ENCODE measurements at regions not wholly inside any gene's neighbourhood (a gene's known extent, or its start where the extent isn't known, plus 50 kb on each side); places are given as distances from the start of the nearest gene placed in this dataset.

- no CpG with 5 or more reads among the region's 2 CpGs for whole genome bisulfite sequencing (ENCODE audit: extremely low coverage, insufficient coverage, insufficient read length)
- H4K8ac ChIP-seq (ENCODE audit: low read depth, low read length): no peak overlapping the region
- no peaks in the 10 kb centered on the region for H3K79me1 ChIP-seq (ENCODE audit: low read length)
- H3K4me2 ChIP-seq (ENCODE audit: low read length): no peak overlapping the region
- H3K79me2 ChIP-seq (ENCODE audit: control insufficient read depth, insufficient read depth, low read length, poor library complexity): no peaks in the 10 kb centered on the region
- no peak overlapping the region for H2BK5ac ChIP-seq (ENCODE audit: low read depth, low read length, poor library complexity)
- no peaks in the 10 kb centered on the region for H3K36me3 ChIP-seq (ENCODE audit: control insufficient read depth in 1 of 2, insufficient read depth in 2 of 2, low read length in 2 of 2)
- peaks cover 2% of the 10 kb centered on the region for H3K9me3 ChIP-seq (ENCODE audit: insufficient read depth, low read depth, low read length)
- H2AFZ ChIP-seq (ENCODE audit: insufficient read depth, low read length, poor library complexity): no peak overlapping the region
- H3K14ac ChIP-seq (ENCODE audit: low read length): no peak overlapping the region
- no peaks in the 10 kb centered on the region for H3K27me3 ChIP-seq (ENCODE audit: insufficient read depth, low read length)
- no peak overlapping the region for H4K12ac ChIP-seq (ENCODE audit: low read depth, low read length)
- no peak overlapping the region for H3K4ac ChIP-seq (ENCODE audit: low read depth, low read length)
- no peak overlapping the region for H4K91ac ChIP-seq (ENCODE audit: low read depth, low read length)
- no peak overlapping the region for H3K27ac ChIP-seq (ENCODE audit: low read depth, low read length)
- no peak overlapping the region for H3K4me3 ChIP-seq (ENCODE audit: low read depth, low read length)
- no peak overlapping the region for H3K18ac ChIP-seq (ENCODE audit: low read length)
- no peak for DNase-seq
- H2BK12ac ChIP-seq (ENCODE audit: low read length): no peak overlapping the region
- no peaks in the 10 kb centered on the region for H3K4me1 ChIP-seq (ENCODE audit: control insufficient read depth in 1 of 2, insufficient read depth in 2 of 2, low read length in 2 of 2)
- no peak overlapping the region for H3K23ac ChIP-seq (ENCODE audit: low read length)
- no peak overlapping the region for H3K9ac ChIP-seq (ENCODE audit: low read length)
- no peak overlapping the region for H2BK120ac ChIP-seq (ENCODE audit: insufficient read depth, low read length, poor library complexity)
- no peak overlapping the region for H2AK5ac ChIP-seq (ENCODE audit: low read length)
These were observed 166.6 kb upstream of the GAS1 start for GRCh38 chr9:87113874-87114273.

GRCh38 chr9:87115785-87116184 lies 168.5 kb upstream of the GAS1 start:
- Histone ChIP-seq H3K23ac (ENCODE audit: low read length) (no peak overlapping the region), H3K9me3 (ENCODE audit: insufficient read depth, low read depth, low read length) (peaks cover 2% of the 10 kb centered on the region), H3K79me1 (ENCODE audit: low read length) (peaks cover 2% of the 10 kb centered on the region), H3K36me3 (ENCODE audit: control insufficient read depth in 1 of 2, insufficient read depth in 2 of 2, low read length in 2 of 2) (no peaks in the 10 kb centered on the region), H3K4me3 (ENCODE audit: low read depth, low read length) (no peak overlapping the region), H3K4me1 (ENCODE audit: control insufficient read depth in 1 of 2, insufficient read depth in 2 of 2, low read length in 2 of 2) (peaks cover 4% of the 10 kb centered on the region in 2 experiments), H2BK12ac (ENCODE audit: low read length) (no peak overlapping the region), H3K9ac (ENCODE audit: low read length) (no peak overlapping the region), H3K18ac (ENCODE audit: low read length) (no peak overlapping the region), H3K27ac (ENCODE audit: low read depth, low read length) (no peak overlapping the region), H2BK120ac (ENCODE audit: insufficient read depth, low read length, poor library complexity) (no peak overlapping the region), H2AFZ (ENCODE audit: insufficient read depth, low read length, poor library complexity) (no peak overlapping the region), H2BK5ac (ENCODE audit: low read depth, low read length, poor library complexity) (no peak overlapping the region), H4K12ac (ENCODE audit: low read depth, low read length) (no peak overlapping the region), H3K79me2 (ENCODE audit: control insufficient read depth, insufficient read depth, low read length, poor library complexity) (no peaks in the 10 kb centered on the region), H4K91ac (ENCODE audit: low read depth, low read length) (no peak overlapping the region), H3K4me2 (ENCODE audit: low read length) (no peak overlapping the region), H4K8ac (ENCODE audit: low read depth, low read length) (no peak overlapping the region), H3K4ac (ENCODE audit: low read depth, low read length) (no peak overlapping the region), H3K14ac (ENCODE audit: low read length) (no peak overlapping the region), H2AK5ac (ENCODE audit: low read length) (no peak overlapping the region), H3K27me3 (ENCODE audit: insufficient read depth, low read length) (no peaks in the 10 kb centered on the region)
- WGBS (ENCODE audit: extremely low coverage, insufficient coverage, insufficient read length): no CpG with 5 or more reads among the region's 1 CpG
- no peak for DNase-seq

GRCh38 chr9:87116492-87116891 lies 169.2 kb upstream of the GAS1 start:
- no peak overlapping the region for H2AK5ac ChIP-seq (ENCODE audit: low read length)
- no CpG with 5 or more reads among the region's 3 CpGs for WGBS (ENCODE audit: extremely low coverage, insufficient coverage, insufficient read length)
- H3K27ac ChIP-seq (ENCODE audit: low read depth, low read length): no peak overlapping the region
- H3K4me2 ChIP-seq (ENCODE audit: low read length): no peak overlapping the region
- H3K79me1 ChIP-seq (ENCODE audit: low read length): peaks cover 2% of the 10 kb centered on the region
- H3K18ac ChIP-seq (ENCODE audit: low read length): no peak overlapping the region
- no peak overlapping the region for H3K23ac ChIP-seq (ENCODE audit: low read length)
- no peak overlapping the region for H3K4ac ChIP-seq (ENCODE audit: low read depth, low read length)
- no peaks in the 10 kb centered on the region for H3K27me3 ChIP-seq (ENCODE audit: insufficient read depth, low read length)
- H3K9ac ChIP-seq (ENCODE audit: low read length): no peak overlapping the region
- no peak overlapping the region for H3K14ac ChIP-seq (ENCODE audit: low read length)
- H2BK120ac ChIP-seq (ENCODE audit: insufficient read depth, low read length, poor library complexity): no peak overlapping the region
- DNase-seq: no peak
- H3K36me3 ChIP-seq (ENCODE audit: control insufficient read depth in 1 of 2, insufficient read depth in 2 of 2, low read length in 2 of 2): no peaks in the 10 kb centered on the region
- H3K4me3 ChIP-seq (ENCODE audit: low read depth, low read length): no peak overlapping the region
- no peak overlapping the region for H2BK5ac ChIP-seq (ENCODE audit: low read depth, low read length, poor library complexity)
- peaks cover 4% of the 10 kb centered on the region in 2 experiments for H3K4me1 ChIP-seq (ENCODE audit: control insufficient read depth in 1 of 2, insufficient read depth in 2 of 2, low read length in 2 of 2)
- H3K9me3 ChIP-seq (ENCODE audit: insufficient read depth, low read depth, low read length): peaks cover 2% of the 10 kb centered on the region
- H4K8ac ChIP-seq (ENCODE audit: low read depth, low read length): no peak overlapping the region
- no peak overlapping the region for H4K91ac ChIP-seq (ENCODE audit: low read depth, low read length)
- no peak overlapping the region for H2AFZ ChIP-seq (ENCODE audit: insufficient read depth, low read length, poor library complexity)
- H3K79me2 ChIP-seq (ENCODE audit: control insufficient read depth, insufficient read depth, low read length, poor library complexity): no peaks in the 10 kb centered on the region
- H4K12ac ChIP-seq (ENCODE audit: low read depth, low read length): no peak overlapping the region
- no peak overlapping the region for H2BK12ac ChIP-seq (ENCODE audit: low read length)

GRCh38 chr9:87118594-87118993 lies 171.3 kb upstream of the GAS1 start:
- Histone ChIP-seq H3K4me3 (ENCODE audit: low read depth, low read length) (no peak overlapping the region), H3K79me1 (ENCODE audit: low read length) (peaks cover 2% of the 10 kb centered on the region), H3K36me3 (ENCODE audit: control insufficient read depth in 1 of 2, insufficient read depth in 2 of 2, low read length in 2 of 2) (no peaks in the 10 kb centered on the region), H3K23ac (ENCODE audit: low read length) (no peak overlapping the region), H2BK12ac (ENCODE audit: low read length) (no peak overlapping the region), H3K27me3 (ENCODE audit: insufficient read depth, low read length) (no peaks in the 10 kb centered on the region), H3K4me2 (ENCODE audit: low read length) (no peak overlapping the region), H4K91ac (ENCODE audit: low read depth, low read length) (no peak overlapping the region), H3K27ac (ENCODE audit: low read depth, low read length) (no peak overlapping the region), H3K9me3 (ENCODE audit: insufficient read depth, low read depth, low read length) (peaks cover 2% of the 10 kb centered on the region), H3K79me2 (ENCODE audit: control insufficient read depth, insufficient read depth, low read length, poor library complexity) (no peaks in the 10 kb centered on the region), H3K18ac (ENCODE audit: low read length) (no peak overlapping the region), H3K4me1 (ENCODE audit: control insufficient read depth in 1 of 2, insufficient read depth in 2 of 2, low read length in 2 of 2) (peaks cover 4% of the 10 kb centered on the region in 2 experiments), H2AFZ (ENCODE audit: insufficient read depth, low read length, poor library complexity) (no peak overlapping the region), H3K4ac (ENCODE audit: low read depth, low read length) (no peak overlapping the region), H2BK120ac (ENCODE audit: insufficient read depth, low read length, poor library complexity) (no peak overlapping the region), H2BK5ac (ENCODE audit: low read depth, low read length, poor library complexity) (no peak overlapping the region), H2AK5ac (ENCODE audit: low read length) (no peak overlapping the region), H3K9ac (ENCODE audit: low read length) (no peak overlapping the region), H4K8ac (ENCODE audit: low read depth, low read length) (no peak overlapping the region), H3K14ac (ENCODE audit: low read length) (no peak overlapping the region), H4K12ac (ENCODE audit: low read depth, low read length) (no peak overlapping the region)
- no CpG with 5 or more reads among the region's 1 CpG for WGBS (ENCODE audit: extremely low coverage, insufficient coverage, insufficient read length)
- no peak for DNase-seq
